ENCODE measurements at regions not wholly inside any gene's neighbourhood (a gene's known extent, or its start where the extent isn't known, plus 50 kb on each side); places are given as distances from the start of the nearest gene placed in this dataset.

DNA sequence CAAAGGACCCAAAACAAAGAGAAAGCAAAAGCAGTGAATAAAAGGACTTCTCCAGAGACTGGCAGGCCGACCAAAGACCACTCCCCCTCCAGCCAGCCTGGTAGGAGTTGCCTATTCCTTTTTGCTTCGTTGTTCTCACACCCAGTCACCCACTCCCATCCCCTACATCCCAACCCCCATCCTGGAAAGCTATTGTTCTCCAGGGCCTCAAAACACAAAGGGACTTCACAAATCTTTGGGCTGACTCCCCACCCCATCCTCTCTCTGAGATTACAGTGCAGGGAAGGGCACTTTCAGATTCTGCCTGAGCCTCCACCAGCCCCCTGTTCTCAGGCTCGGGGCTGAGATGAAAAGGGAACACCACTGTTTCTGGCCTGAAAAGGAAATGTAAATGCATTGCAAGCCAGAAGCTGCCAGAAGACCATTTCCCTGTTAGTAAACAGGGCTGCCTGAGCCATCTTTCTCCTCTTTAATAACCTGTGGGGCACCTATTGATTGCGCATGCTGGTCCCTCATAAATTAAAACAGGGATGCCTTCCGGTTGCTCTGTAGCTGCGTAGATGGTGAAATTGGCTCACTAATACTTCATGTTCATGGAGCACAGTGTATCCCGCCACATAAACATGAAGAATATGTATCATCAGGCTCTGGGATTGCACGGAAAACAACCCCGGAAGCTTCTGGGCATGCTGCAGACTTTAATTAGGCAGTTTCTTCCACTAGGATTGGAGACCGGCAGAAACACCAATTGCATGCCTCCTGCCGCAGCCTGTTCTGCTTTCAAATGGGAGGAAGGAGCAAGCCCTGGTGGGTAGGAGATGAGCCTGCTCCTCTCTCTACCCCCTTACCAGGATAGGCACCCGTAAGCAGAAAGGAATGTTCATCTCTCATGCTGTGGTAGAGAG is 130.3 kb upstream of the FUT8 start:
- DNase-seq (ENCODE audit: low read depth in 2 of 2), result no peak

DNA sequence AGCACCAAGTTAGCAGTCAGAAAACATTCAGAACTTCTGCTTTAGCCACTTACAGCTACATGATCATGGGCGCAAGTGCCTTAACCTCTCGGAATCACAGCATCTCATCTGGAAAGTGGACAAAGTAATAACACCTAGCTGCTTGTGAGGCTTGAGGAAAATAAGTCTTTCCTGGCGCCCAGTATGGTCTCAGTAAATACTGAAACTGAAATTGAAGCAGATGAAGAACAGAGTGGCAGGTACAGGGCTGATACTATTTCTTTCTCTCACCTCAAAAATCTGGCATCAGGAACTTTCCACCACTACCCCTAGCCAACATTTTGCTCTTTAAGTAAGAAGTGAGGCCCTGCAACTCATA is 129.7 kb upstream of the FUT8 start:
- no peak for DNase-seq (ENCODE audit: low read depth in 2 of 2)

DNA sequence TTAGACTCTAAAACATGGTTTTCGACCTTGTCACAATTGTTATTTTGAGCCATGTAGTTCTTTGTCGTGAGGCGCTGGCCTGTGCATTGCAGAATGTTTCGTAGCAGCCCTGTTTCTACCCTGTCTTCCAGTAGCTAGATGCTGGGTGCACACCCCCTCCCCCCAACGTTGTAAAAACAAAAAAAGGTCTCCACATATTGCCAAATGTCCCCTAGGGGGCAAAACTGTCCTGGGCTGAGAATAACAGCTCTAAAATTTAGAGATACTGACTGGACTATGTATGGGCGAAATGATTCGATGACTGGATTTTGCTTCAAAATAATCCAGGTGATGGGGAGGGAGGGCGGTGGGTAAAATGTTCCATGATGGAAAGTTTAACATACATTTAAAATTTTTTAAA is 126.1 kb upstream of the FUT8 start:
- no peak for DNase-seq (ENCODE audit: low read depth in 2 of 2)

DNA sequence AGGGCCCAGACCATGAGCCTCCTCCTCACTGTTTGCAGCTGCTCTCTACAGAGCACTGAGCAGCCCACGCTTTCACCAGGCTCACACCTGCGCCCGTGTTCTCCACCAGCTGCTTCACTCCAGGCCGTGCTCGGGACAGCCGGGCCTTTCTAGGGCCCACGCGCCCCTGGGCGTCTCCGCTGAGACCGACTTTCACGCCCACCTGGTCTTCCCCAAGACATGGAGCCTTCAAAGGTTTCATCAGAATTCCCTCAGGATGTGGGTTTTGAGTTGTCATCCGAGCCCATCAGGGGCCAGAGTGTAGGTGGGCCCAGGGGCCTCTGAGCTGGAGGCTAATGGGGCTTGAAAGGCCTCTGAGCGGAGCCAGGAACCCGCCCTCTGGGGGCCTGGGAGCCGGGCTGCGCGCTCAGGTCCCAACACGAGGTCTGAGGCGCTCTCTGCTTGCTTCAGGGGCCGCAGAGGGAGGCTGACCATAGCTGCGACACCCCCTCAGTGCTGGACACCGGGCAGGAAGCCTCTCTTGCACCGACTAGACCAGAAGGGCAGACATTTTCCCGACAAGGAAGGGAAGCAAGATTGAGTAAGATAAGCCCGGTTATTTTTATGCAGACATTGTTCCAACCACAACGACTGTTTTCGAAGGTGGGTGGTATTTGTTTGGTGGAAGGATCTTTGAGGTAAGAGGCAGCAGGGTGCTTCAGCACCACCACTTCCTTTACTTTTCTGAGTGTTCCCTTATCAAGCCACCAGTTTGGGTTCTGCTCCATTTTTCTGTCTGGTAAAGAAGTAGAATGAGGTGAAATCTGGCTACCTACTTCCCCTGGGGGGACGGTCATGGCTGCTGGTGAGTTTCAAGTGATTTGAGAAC is 125.0 kb upstream of the FUT8 start:
- DNase-seq (ENCODE audit: low read depth in 2 of 2), result peak in 1 of 2 donors; percentile 14

DNA sequence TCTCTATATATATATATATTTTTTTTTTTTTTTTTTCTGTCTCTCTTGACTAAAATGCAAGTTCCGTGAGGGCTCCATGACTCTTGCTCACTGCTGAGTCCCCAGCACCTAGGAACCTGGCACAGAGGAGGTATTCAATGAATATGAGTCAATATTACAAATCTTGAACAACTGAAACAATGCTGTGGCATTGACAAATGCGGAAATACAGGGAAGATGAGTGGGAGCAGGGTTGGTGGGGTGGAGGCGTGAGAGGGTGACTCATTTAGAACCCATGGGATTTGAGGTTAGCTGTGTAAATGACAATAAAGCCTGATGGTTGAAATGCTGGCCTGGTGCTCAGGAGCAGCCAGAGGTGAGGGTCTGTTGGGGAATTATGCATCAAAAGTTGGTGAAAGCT is 121.7 kb upstream of the FUT8 start:
- no peak for DNase-seq (ENCODE audit: low read depth in 2 of 2)

DNA sequence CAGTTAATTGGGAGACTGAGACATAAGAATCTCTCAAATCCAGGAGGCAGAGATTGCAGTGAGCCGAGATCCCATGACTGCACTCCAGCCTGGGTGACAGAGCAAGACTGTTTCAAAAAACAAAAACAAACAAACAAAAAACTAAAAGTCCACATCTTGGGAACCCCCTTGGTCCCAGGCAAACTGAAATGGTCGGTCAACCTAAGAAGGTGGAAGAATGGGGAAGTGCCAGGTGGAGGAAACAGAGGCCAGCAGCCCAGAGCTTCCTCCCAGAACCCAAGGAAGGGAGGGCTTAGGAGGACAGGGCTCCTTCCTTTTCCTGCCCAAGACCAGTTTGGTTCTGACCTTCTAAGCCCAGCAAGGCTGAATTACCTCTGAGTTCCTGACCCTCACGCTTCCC is 121.0 kb upstream of the FUT8 start:
- no peak for DNase-seq (ENCODE audit: low read depth in 2 of 2)

DNA sequence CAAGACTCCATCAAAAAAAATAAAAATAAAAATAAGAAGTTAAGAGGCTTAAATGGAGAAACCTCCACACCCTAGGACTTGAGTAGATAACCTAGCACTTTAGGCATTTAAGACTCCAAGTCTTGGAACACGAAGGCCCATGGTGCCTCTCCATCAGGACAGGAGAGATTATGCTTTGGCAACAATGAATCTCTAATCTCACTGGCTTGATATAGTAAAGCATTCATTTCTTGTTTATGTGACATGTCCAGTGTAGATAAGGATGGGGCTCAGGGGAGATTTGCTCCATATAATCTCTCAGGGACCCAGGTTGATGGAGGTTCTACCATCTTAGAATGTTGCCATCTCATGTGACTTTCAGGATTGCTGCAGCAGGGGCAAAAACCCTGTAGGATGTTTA is 117.7 kb upstream of the FUT8 start:
- no peak for DNase-seq (ENCODE audit: low read depth in 2 of 2)

DNA sequence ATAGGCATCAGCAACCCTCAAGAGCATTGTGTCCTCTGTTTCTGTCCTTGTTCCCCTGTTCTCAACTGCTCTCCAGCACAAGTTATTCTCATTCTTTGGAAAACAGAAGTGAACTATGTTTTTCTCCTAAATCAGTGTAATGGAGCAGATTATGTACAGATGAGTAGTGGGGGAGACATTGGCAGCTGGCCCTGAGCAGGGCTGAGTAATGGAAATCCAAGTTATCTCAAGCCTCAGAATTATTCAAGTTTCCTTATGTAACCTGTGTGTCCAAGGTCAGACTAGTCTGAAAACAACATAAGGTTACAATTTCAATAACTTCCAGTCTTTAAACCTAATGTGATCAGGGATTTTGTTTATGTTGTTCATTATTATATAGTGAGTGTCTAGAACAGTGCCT is 116.1 kb upstream of the FUT8 start:
- no peak for DNase-seq (ENCODE audit: low read depth in 2 of 2)

DNA sequence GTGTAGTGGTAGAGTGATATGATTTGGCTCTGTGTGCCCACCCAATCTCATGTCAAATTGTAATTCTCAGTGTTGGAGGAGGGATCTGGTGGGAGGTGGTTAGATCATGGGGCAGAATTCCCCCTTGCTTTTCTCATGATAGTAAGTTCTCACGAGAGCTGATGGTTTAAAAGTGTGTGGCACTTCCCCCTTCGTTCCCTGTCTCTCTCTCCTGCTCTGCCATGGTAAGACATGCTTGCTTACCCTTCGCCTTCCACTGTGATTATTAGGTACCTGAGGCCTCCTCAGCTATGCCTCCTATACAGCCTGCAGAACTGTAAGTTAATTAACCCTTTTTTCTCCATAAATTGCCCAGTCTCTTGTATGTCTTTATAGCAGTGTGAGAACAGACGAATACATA is 115.7 kb upstream of the FUT8 start:
- no peak for DNase-seq (ENCODE audit: low read depth in 2 of 2)

DNA sequence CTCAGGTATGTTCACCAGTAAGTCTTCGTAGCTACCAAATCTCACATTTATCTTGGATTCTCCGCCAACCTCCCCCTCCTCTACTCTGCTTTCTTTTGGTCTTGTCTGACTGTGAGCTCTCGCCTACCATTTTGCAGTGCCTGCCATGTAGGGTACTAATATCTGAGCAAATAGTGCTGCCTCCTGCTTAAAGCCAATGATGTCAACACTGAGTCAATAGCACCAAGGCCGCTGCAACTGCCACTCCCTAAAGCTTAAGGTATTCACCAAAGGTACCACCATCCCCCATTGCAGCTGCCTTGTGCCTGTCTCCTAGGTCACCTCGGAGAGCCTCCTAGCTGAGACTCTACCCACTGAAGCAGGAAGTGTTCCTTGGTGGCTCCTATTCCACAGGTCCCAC is 114.8 kb upstream of the FUT8 start:
- no peak for DNase-seq (ENCODE audit: low read depth in 2 of 2)

DNA sequence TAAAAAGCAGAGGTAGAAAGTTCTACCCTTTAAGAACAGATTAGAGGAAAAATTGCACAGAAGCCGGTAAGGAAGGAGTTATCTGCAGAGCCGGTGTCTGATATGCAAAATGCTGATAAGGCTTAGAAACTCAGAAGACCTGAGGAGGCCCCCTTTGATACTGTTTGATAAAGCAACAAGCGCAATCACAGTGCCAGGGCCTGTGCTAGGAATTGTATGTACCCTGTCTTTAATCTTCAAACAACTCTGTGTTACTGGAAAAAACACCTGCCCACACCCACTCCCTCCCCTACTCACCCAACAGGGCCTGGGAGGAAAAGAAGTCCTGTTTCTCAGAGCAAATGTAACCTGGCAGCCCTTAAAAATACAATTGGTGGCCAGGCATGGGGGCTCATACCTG is 112.7 kb upstream of the FUT8 start:
- no peak for DNase-seq (ENCODE audit: low read depth in 2 of 2)

DNA sequence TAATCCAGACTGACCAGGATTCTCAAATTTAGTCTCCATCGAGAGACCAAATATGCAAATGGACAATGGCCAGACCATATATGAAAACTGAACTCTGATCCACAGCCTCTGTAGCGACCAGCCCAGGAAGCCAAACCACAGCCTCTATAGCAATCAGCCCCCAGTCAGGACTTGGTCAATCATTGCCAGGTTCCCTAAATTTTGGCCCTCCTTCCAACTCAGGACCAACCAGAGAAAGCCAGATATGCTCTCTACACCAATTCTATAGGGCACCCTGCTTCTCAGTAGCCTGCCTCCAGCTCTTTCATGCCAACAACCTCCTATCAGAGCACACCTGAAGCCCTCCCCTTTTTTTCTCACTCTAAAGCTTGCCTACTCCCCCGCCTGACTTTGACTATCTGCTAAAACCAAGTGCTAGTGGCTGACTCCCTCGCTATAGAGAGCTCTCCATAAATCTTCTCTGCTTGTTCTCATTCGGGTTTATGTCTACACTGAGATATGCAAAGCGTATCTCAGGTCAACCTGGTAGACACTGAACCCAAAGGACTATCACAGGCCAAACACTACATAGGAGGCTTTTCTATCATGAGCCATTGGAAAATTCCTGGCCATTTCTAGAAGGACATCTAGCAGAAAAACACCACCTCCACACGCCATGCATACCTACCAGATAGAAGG is 110.5 kb upstream of the FUT8 start:
- DNase-seq (ENCODE audit: low read depth in 2 of 2), result no peak

DNA sequence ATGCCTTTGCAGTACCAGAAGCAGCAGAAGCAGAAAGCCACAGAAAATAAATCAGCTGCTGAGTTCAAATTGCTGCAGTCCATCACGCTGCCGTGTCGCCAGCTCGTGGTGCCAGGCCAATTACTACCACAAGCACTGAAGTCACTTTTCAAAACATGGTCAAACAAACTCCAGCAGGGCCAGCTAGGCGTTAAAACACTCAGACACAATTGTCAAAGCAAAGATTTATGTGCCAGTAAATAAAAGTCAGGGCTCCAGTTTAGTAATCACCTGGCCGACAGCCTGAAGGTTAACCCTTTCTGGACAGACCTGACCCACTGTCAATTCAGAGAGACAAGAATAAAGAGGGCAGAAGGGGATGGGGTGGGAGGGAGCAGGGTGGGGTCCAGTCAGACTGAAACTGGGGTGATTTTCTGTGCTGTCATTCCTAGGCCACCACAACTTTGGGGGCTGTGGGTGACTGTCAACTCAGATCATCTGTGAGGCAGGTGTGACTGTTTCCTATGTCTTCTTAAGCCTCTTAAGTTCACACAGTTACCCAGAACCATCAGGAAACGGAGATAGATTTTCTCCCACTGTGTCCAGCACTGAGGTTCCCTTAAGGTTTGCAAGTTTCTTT is 109.8 kb upstream of the FUT8 start:
- DNase-seq (ENCODE audit: low read depth in 2 of 2), result no peak

DNA sequence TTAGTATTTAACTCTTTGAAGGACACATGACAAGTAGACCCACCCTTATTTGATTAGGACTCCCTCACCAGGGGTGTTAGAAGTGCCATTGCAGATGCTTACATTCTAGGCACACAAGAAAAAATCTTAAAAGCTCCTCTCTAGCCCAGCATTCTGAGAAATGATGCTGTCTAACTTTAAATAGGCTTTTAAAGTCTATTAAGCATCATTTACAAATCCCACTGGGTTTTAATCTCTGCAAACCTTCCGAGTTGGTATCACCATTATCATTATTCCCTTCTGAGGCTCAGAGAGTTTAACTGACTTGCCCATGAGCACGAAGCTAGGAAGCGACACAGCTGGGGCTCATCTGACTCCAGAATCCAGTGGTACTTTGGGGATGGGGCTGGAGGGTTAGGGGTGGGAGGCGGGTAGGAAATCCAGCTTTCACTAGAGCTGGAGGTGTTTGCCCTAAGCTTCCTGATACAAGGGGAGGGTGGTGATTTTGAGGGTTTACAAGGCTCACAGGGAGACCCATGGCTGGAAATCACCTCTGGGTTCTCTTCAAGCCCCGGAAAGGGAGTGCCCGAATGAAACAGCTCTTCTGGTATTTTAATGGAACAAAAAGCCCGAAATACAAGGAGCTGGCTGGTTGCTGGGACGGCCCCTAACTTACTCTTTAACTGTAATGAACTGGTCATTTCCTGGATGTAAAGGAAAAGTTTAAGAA is 109.2 kb upstream of the FUT8 start:
- DNase-seq (ENCODE audit: low read depth in 2 of 2), result no peak

DNA sequence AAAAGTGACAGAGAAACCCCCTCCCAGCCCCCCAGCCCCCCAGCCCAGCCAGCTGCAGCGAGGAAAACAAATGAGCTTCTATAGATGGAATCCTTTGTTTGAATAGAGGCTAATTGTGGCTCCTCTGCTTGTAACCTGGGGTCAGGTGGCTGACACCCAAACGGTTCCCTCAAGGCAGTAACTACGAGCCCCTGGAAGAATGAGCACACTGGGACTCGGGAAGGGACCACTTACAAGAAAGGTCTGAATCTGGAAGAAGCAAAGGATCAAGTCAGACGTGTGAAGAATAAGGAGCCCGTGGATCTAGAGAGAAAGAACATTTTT is 108.7 kb upstream of the FUT8 start:
- no peak for DNase-seq (ENCODE audit: low read depth in 2 of 2)

DNA sequence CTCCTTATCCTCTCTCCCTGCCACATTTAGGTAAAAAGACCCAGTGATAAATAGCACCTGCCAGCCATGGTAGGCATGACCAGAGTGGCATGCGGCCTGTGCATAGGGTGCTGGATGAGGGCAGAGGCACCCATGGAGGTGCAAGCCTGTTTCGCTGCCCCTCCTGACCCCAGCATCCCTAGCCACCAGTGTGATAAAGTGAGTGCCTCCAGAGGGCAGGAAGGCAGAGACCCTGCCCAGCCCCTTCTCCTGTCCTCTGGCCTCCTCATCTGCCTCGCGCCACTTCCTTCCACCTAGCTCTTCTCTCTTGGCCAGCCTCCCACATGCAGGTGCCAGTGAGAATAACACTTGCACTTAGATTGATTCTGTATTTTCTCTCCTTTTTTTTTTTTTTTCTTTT is 108.3 kb upstream of the FUT8 start:
- DNase-seq (ENCODE audit: low read depth in 2 of 2), result no peak

DNA sequence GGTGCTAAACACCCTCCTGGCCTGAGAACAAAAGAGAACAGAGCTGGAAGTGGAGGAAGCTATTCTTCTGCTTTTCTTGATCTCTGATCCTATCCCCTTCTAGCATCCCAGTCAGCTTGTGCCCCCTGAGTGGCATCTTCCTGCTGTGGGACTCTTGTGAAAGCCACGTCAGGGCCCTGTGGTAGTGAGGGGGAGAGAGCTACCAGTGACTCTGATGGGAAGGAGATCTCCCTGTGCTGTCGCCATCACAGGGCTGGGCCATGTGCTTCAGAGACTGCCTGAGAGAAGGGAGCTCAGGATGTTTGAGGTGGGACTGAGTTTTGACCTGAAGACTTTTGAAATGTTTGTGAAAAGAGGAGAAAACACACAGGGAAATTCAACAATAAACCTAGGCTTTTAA is 107.6 kb upstream of the FUT8 start:
- no peak for DNase-seq (ENCODE audit: low read depth in 2 of 2)

DNA sequence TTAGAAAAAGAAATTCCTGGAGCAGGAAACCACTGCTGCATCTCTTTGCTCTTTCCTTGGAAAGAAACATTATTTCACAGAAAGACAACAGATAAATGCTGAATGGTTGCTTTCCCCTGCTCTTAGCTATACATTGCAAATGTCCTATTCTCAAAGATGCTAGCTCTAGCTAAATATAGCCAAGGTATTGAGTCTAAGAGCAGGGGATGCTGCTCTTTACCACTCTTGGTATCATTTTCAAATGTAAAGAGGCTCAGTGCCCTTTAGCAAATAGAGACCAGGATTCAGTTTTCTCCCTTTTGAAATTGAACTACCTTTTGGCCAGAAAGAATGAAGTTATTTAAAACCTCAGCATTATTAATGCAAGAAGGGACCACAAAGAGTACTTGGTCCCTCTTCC is 104.0 kb upstream of the FUT8 start:
- DNase-seq (ENCODE audit: low read depth in 2 of 2), result no peak

DNA sequence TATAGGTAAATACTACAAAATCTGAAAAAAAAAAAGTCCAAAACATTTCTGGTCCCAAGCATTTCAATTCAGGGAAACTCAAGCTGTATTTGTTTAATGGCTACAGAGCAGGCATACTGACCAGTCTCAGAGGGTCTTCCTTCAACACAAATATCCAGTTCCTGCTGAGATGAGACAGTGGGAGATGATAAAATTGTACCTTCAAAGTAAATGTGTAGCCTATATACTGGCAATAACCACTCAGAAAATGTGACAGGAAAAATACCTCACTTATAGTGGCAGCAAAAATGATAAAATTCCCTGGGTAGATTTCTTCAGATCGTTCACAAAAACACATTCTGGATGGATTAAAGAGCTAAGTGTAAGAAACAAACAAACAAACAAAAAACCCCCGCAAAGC is 102.0 kb upstream of the FUT8 start:
- no peak for DNase-seq (ENCODE audit: low read depth in 2 of 2)

DNA sequence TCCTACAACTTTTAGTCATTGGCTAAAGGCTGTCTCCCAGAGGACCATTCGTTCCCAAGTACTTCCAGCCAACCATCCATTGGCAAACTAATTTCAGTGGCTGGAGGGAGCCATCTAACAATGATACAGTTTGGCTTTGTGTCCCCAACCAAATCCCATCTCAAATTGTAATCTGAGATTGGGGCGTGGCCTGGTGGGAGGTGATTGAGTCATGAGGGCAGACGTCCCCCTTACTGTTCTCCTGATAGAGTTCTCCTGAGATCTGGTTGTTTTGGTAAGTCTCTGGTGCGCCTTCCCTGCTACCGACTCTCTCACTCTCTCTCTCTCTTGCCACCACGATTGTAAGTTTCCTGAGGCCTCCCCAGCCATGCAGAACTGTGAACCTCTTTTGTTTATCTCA is 99.7 kb upstream of the FUT8 start:
- DNase-seq (ENCODE audit: low read depth in 2 of 2), result no peak

DNA sequence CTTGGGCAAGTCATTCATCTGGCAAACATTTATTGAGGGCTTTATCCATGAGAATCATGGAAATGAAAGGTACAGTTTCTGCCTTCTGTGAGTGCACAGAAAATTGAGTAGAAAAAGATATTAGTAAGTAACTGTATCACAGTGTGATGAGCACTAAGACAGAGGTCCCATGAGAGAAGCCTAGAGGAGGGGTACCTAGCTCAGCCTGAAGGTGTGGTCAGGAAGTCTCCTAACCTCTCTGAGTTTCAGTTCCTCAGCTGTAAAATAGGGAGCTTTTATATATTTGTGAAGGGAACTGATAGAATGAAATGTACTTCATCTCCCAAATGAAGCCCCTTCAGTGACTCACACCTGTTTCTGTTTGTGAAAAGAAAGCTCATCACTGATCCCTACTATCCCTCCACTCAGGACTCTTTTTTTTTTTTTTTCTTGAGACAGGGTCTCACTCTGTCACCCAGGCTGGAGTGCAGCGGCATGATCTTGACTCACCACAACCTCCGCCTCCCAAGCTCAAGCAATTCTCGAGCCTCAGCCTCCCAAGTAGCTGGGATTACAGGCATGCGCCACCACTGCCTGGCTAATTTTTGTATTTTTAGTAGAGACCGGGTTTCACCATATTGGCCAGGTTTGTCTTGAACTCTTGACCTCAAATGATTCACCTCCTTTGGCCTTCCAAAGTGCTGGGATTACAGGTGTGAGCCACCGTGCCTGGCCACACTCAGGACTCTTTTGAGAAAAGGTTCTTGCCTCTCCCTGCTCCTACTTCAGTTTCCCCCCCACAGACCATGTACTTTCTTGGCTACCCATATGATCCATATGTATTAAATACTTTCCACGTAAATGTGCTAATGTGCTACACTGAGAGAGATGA is 93.7 kb upstream of the FUT8 start:
- no peak for DNase-seq (ENCODE audit: low read depth in 2 of 2)
